ENCODE measurements at regions not wholly inside any gene's neighbourhood (a gene's known extent, or its start where the extent isn't known, plus 50 kb on each side); places are given as distances from the start of the nearest gene placed in this dataset.

DNA sequence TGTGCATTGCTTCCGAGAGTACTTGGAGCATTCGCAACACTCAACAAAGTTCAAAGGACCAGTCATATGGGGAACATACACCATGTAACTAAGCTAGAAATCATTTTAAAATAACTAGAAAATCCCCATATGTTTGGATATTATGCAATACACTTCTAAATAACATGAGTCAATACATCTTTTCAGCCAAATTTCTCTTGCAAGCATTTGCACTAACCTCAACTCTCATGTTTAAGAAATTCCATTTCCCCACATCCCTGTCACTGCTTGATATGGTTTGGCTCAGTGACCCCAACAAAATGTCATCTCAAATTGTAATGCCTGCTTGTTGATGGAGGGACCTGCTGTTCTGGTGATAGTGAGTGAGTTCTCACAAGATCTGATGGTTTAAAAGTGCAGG lies 85.7 kb upstream of the CST7 start:
- TF ChIP-seq CTCF (IDR thresholded peaks at IDR 0.05; ENCODE audit: low read depth, low read length) = no peak
- TF ChIP-seq EZH2phosphoT487 (IDR thresholded peaks at IDR 0.05; ENCODE audit: low read depth) = no peak

All from OCI-LY3 (cell line).